ENCODE measurements at regions not wholly inside any gene's neighbourhood (a gene's known extent, or its start where the extent isn't known, plus 50 kb on each side); places are given as distances from the start of the nearest gene placed in this dataset.

GRCh38 chr2:126510960-126511359 lies 145.0 kb upstream of the GYPC start:
- H3K4me3 Mint-ChIP-seq = no peak overlapping the region
- H3K27me3 Mint-ChIP-seq (ENCODE audit: low read depth) = peaks cover 6% of the 10 kb centered on the region; the same call in 1 of the 2 replicates
- peak; percentile 65 for ATAC-seq
- H3K27ac Mint-ChIP-seq = no peak overlapping the region
- peaks cover 67% of the 10 kb centered on the region for H3K9me3 Mint-ChIP-seq
- no peak for TF ChIP-seq HMGXB4 (CRISPR knock-in tag; IDR thresholded peaks at IDR 0.05)
- TF ChIP-seq E2F4 (CRISPR knock-in tag; IDR thresholded peaks at IDR 0.05; ENCODE audit: borderline replicate concordance, low read depth) = no peak
- no peak for TF ChIP-seq E2F1 (CRISPR knock-in tag; IDR thresholded peaks at IDR 0.05)
- no peak for TF ChIP-seq PRDM15 (CRISPR knock-in tag; IDR thresholded peaks at IDR 0.05)
- TF ChIP-seq ATF6 (CRISPR knock-in tag; IDR thresholded peaks at IDR 0.05) = no peak
- no peak for TF ChIP-seq SMAD4 (CRISPR knock-in tag; IDR thresholded peaks at IDR 0.05)
- TF ChIP-seq AR (CRISPR knock-in tag; IDR thresholded peaks at IDR 0.05) = no peak
- TF ChIP-seq KAT7 (CRISPR knock-in tag; IDR thresholded peaks at IDR 0.05; ENCODE audit: borderline replicate concordance) = no peak
- TF ChIP-seq NFYB (CRISPR knock-in tag; conservative IDR thresholded peaks at IDR 0.05; ENCODE audit: low read depth) = no peak
- no peak for TF ChIP-seq JUN (CRISPR knock-in tag; IDR thresholded peaks at IDR 0.05)
- TF ChIP-seq NFATC4 (CRISPR knock-in tag; IDR thresholded peaks at IDR 0.05) = no peak
- TF ChIP-seq CDX4 (CRISPR knock-in tag; IDR thresholded peaks at IDR 0.05; ENCODE audit: borderline replicate concordance) = no peak
- DNase-seq (ENCODE audit: low spot score) = no peak
- ChIA-PET POLR2A (no interaction called here), CTCF (interaction anchor here (0.7 kb wide), 1 partner anchor 17 kb away, joined by 6 read pairs; no protein-coding TSS in a partner anchor)
- H3K4me1 Mint-ChIP-seq = peaks cover 19% of the 10 kb centered on the region
- H3K36me3 Mint-ChIP-seq = peaks cover 23% of the 10 kb centered on the region

All from WTC11 (cell line).